HG02870 (cell line): ENCODE measurements at regions not wholly inside any gene's neighbourhood (a gene's known extent, or its start where the extent isn't known, plus 50 kb on each side); places are given as distances from the start of the nearest gene placed in this dataset.

ENCODE experiments used
- ATAC-seq: cut with Tn5 transposase; IDR thresholded peaks from one replicate; pipeline ENCODE4 v1.9.1; 2021; ENCODE audit warnings: mild to moderate bottlenecking, moderate library complexity; ENCODE audit not compliant: unreplicated experiment

GRCh38 chr10:78771808-78772455, 296.8 kb upstream of the ZMIZ1 start:
- no peak for ATAC-seq

GRCh38 chr10:78772486-78772885, 296.3 kb upstream of the ZMIZ1 start:
- ATAC-seq = no peak

DNA sequence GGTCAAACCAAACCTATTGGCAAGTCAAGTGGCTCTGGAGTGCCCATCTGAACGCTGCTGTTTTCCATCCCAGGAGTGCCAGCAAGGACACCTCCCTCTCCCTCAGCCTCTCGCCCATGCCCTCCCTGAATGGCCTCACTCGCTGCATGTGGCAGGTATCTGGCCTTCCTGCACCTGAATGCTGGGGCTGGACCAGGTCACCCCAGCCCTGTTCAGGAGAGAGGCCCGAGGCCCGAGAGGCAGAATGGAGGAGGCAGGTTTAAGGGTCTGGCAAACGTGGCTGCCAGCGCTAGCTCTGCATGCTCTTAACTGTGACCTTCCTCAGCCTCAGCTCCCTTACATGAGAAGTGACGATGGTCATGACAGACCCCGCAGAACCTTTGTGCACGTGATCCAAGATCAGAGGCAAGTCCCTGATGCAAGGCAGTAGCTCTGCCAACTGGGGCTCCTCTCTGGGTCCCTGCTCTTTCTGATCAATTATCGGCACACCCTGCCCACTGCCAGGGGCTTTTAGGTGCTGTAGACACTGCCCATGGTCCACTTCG, 295.7 kb upstream of the ZMIZ1 start:
- ATAC-seq = no peak

DNA sequence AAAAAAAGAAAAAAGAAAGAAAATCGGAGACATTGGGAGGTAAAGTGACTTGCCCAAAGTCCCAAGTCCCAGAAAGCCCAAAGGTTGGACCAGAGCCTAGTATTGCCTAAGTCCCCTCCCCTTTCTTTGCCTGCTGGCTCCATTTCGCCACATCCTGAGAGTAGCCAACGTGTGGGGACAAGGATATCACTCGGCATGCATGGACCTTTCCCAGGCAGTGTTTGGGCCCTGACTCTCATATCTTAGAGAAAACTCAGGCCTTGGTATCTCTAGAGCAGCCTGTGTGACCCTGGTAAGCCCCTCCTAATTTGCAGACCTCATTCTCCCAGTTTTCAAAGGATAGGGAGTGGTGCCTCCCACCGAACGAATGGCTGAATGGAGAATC, 294.2 kb upstream of the ZMIZ1 start:
- no peak for ATAC-seq

GRCh38 chr10:78774999-78775711, 293.6 kb upstream of the ZMIZ1 start:
- ATAC-seq = no peak

DNA sequence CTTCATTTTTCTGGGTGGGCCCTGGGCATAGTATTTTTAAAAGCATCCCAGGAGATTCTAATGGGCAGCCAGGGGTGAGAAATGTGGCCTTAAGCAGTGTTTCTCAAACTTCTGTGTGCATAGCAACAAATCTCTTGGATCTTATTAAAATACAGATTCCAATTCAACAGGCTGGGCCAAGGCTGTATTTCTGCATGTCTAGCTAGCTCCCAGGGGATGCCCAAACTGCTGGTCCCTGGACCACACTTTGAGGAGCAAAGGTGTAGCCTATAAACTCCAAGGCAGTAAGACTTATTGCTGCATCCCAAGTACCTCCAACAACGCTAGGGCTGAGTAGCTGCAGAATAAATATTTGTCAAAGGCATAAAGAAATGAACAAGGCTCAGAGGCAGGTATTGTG, 292.9 kb upstream of the ZMIZ1 start:
- no peak for ATAC-seq

- ATAC-seq = no peak
These were observed 292.0 kb upstream of the ZMIZ1 start for GRCh38 chr10:78776756-78777155.

DNA sequence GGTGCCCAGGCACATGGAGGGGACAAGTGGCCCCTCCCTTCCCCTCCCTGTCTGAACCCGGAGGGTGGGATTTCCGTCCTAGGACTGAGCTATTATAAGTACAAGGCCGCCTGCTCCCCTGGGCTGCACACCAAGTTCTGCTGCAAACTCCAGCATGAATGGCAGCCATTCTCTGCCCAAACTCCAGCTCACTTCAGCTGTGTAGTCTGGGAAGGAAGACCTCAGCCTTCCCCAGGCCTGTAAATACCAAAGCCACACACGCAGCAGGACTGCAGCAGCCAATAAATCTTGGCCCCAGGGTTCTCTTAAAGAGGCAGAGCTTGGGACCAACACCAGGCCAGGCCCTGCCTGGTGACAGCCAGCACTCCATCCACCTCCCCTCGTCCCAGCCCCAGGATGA, 291.3 kb upstream of the ZMIZ1 start:
- no peak for ATAC-seq

GRCh38 chr10:78777867-78778266, 290.9 kb upstream of the ZMIZ1 start:
- ATAC-seq = no peak

- no peak for ATAC-seq
These were observed 290.1 kb upstream of the ZMIZ1 start for GRCh38 chr10:78778444-78779338.

DNA sequence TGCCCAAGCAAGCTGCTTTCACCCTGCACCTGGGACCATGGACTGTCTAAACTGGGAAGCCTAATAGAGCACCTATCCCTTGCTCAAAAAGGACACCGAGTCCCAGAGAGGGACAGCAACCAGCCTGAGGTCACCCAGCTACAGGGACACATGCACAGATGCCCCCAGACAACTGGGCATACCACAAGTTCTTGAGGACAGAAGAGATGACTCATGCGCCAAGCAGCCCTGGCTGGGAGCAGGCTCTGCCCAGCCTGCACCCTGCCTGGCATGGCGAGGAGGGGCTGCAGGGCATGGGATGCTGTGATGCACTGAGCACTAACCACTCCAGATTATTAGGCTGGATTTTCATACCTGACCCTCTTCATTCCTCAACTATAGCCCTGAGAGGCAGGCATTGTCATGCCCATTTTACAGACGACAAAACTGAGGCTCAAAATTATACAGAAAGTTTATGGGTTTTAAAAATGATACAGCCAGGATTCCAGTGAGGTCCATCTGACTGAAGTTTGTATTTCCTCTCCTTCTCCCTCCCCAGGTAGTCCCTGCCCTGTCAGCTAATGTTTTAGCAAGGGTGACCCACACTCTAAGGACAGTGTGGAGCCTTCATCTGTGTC, 289.3 kb upstream of the ZMIZ1 start:
- ATAC-seq = no peak

DNA sequence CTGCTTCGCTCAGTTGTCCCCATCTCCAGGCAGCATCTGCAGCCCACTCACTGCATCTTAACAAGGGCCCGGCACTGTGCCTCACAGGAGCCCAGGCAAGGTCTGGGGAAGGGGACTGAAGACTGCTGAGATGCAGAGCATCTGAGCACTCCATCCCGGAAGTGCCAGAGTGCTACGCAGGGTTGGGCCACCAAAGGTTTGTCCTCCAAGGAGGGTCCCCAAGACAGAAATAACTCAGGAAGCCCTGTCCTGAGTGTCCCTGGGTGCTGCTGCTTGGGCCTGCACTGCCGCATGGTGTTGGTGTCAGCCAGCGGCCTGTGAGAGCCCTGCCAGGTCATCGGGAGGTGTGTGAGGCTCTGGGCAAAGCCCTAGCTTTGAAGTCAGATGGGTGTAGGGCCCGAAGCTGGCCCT, 288.2 kb upstream of the ZMIZ1 start:
- ATAC-seq = no peak

DNA sequence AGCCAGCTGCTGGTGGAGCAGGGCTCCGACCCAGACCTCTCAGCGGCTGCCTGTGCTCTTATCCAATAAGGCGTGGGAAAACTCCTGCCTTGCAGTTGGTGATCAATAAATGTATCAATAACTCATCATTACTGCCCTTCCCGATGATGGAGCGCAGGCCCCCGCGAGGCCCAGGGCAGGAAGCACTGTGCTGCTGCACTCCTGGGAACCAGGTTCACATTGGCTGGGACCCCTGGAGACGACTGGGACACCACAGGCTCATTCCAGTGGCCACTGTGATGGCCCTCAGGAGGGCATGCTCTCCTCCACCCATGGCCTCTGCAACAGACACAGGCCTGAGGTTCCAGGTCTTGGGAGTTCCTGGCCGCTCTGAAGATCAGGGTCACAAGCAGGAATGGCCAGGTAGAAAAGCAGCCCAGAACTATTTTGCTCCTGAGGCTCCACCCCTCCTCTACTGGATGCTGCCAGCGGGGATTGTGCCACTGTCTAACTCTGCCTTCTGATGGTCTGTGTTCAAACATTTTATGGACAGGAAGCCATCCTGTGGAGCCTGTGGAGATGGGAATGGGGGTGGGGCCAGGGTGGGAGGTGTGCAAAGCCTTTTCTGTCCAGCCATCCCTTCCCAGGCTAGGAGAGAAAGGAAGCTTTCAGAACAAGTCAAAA, 287.4 kb upstream of the ZMIZ1 start:
- ATAC-seq = no peak

- no peak for ATAC-seq
These were observed 286.8 kb upstream of the ZMIZ1 start for GRCh38 chr10:78781991-78782390.

DNA sequence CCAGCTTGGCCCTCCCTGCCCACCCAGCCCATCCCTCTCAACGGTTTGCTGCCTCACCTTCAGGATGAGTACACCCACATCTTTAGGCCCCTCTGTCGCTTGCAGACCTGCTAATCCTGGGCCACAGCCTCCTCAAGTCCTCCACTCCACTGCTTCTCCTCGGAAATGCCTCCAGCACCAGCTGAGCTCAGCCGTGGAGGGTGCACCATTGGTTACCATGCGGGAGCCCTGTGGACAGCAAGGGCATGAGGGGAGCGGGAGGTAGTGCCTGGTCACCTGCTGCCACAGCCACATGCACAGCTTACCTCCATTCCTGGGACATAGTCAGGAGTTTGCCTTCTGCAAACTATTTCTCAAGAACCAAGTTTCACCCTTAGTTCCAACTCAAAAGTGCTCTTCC, 286.3 kb upstream of the ZMIZ1 start:
- no peak for ATAC-seq

DNA sequence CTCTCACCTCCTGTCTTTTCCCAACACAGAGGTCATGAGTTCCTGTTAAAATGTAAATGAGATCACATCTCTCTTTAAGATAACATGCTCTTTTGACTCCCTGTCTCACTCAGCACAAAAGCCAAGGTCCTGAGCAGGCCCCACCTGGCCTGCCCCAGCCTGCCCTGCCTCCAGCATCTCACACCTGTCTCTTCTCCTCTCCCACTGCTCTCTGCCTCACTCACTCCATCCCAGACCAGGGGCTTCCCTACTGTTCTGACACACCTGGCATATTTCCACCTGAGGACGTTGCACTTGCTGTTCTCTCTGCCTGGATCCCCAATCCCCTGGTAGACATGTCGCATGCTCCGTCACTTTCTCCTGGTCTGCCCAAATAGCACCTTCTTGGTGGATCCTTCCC, 285.0 kb upstream of the ZMIZ1 start:
- no peak for ATAC-seq

- no peak for ATAC-seq
These were observed 284.2 kb upstream of the ZMIZ1 start for GRCh38 chr10:78784546-78784945.

DNA sequence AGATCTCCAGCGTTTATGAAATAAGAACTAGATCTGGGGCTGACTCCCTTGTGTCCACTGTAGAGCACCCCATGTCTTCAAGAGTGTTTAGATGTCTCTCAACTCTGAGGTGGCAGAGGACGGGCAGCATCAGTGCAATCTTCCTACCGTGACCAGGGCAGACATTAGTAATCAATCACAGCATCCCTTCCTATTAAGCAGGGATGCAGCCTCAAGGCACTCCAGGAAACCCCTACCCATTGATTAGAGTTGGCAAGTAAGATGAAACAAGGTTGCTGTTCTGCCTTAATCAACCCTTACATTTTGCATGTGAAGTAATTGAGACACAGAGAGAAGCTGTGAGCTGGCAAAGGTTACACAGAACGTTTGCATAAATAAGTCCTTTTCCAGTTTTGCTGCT, 283.7 kb upstream of the ZMIZ1 start:
- no peak for ATAC-seq

DNA sequence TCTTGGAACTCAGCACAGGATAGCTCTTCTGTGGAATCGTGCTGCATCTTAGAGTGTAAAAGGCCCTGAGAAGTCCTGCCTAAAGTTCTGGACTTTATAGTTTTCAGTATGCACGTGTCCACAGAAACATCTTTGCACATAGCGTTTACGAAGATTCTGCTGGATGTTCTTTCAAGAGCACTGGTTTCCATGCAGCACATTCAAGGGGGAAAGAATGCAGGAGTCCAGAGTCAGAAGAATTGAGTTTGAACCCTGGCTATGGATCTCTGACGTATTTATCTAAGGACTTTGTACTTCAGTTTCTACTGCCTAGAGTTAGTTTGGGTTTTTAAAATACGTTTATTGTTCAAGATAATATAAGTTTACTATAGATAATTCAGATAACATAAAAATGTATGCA, 282.8 kb upstream of the ZMIZ1 start:
- no peak for ATAC-seq

GRCh38 chr10:78787125-78787524, 281.6 kb upstream of the ZMIZ1 start:
- no peak for ATAC-seq
